ENCODE measurements at regions not wholly inside any gene's neighbourhood (a gene's known extent, or its start where the extent isn't known, plus 50 kb on each side); places are given as distances from the start of the nearest gene placed in this dataset.

DNA sequence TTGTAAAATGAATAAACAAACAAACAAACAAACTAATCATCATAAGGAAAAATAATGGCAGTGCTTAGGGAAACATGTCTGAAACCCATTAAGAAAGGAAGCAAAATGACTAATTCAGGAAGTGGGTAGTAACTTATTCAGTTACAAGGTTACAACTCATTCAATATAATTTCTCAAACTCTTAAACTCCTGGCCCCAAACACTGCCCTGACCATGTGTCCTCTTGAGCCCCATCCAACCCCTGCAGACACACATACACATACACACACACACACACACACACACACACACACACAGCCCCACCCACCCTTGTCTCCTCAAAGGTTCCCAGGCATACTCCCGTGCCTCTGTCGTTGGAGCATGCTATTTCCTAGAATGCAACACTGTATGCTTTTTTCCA is 193.9 kb downstream of the SEC61B start:
- Histone ChIP-seq H3K4me1 (no peaks in the 10 kb centered on the region), H3K4me3 (no peak overlapping the region), H3K9me3 (no peaks in the 10 kb centered on the region), H3K36me3 (no peaks in the 10 kb centered on the region), H3K27me3 (no peaks in the 10 kb centered on the region), H3K27ac (no peak overlapping the region)
- no peak for TF ChIP-seq POLR2A (IDR thresholded peaks at IDR 0.05)
- TF ChIP-seq, protein P1, sequence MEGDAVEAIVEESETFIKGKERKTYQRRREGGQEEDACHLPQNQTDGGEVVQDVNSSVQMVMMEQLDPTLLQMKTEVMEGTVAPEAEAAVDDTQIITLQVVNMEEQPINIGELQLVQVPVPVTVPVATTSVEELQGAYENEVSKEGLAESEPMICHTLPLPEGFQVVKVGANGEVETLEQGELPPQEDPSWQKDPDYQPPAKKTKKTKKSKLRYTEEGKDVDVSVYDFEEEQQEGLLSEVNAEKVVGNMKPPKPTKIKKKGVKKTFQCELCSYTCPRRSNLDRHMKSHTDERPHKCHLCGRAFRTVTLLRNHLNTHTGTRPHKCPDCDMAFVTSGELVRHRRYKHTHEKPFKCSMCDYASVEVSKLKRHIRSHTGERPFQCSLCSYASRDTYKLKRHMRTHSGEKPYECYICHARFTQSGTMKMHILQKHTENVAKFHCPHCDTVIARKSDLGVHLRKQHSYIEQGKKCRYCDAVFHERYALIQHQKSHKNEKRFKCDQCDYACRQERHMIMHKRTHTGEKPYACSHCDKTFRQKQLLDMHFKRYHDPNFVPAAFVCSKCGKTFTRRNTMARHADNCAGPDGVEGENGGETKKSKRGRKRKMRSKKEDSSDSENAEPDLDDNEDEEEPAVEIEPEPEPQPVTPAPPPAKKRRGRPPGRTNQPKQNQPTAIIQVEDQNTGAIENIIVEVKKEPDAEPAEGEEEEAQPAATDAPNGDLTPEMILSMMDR (IDR thresholded peaks at IDR 0.05): no peak
- DNase-seq: no peak

DNA sequence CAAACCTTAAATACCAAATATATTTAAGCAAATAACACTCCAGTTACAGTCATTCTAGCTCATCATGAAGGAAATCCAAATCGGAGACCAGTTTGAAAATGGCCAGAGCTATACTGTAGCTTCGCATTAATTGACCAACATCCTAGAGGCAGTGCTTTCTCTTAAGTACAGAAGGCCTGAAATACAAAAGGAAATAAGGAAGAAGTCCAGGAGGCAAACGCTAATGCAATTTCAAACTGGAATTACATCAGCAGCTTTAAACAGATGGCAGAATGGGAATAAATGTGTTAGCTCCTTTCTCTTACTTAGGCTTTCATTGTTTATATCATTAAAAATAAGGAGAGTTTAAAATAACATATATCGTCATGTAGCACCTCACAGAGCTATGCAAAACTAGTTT is 197.0 kb downstream of the SEC61B start:
- no peak for TF ChIP-seq POLR2A (IDR thresholded peaks at IDR 0.05)
- TF ChIP-seq, protein P1 (IDR thresholded peaks at IDR 0.05): no peak
- no peak overlapping the region for H3K27ac ChIP-seq
- no peaks in the 10 kb centered on the region for H3K9me3 ChIP-seq
- H3K27me3 ChIP-seq: no peaks in the 10 kb centered on the region
- no peak for DNase-seq
- H3K4me3 ChIP-seq: no peak overlapping the region
- H3K4me1 ChIP-seq: no peaks in the 10 kb centered on the region
- H3K36me3 ChIP-seq: no peaks in the 10 kb centered on the region

DNA sequence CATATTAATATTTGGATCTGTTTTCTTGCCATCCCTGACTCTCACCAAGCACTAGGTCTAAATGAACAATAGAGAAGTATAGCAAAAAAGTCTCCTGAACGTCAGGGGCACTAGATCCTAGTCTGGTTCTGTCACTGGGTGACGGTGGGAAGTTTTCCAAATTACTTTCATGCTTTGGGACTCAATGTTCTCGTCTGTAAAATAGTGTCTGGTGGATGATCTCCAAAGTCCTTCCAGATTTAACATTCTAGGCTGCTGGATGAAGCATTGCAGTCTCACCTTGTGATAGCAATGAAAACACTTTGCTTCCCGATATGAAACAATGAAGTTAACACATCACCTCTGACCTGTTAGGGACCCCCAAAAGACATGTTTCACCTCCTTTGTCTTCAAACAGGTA is 199.3 kb downstream of the SEC61B start:
- no peak for DNase-seq
- no peak overlapping the region for H3K27ac ChIP-seq

DNA sequence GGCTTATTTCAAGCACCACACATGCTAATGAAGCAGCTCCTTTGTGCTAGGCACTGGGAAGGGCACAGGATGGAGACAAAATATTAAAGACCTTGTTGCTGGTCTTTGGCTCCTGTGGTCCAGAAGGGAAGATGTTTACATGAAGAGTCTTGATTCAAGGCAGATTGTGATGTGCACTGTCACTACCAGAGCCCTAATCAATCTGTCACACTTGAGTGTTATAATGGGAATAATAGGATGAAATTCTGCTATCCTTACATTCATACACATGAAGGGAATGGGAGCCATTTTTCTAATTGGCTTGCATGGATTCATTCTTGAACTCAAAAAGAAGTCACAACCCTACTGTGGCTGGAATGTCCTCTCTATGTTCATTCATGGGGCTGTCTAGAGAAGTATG is 203.0 kb downstream of the SEC61B start:
- no peak for DNase-seq
- Histone ChIP-seq H3K36me3 (no peaks in the 10 kb centered on the region), H3K27ac (no peak overlapping the region), H3K9me3 (no peaks in the 10 kb centered on the region), H3K27me3 (no peaks in the 10 kb centered on the region), H3K4me3 (no peak overlapping the region), H3K4me1 (no peaks in the 10 kb centered on the region)
- TF ChIP-seq, protein P1 (IDR thresholded peaks at IDR 0.05): no peak
- no peak for TF ChIP-seq POLR2A (IDR thresholded peaks at IDR 0.05)

More for the DNA sequence above, 199.3 kb downstream of the SEC61B start:
- Histone ChIP-seq H3K4me3 (no peak overlapping the region), H3K9me3 (no peaks in the 10 kb centered on the region), H3K27me3 (no peaks in the 10 kb centered on the region), H3K4me1 (no peaks in the 10 kb centered on the region), H3K36me3 (no peaks in the 10 kb centered on the region)
- TF ChIP-seq, protein P1 (IDR thresholded peaks at IDR 0.05): no peak
- no peak for TF ChIP-seq POLR2A (IDR thresholded peaks at IDR 0.05)

DNA sequence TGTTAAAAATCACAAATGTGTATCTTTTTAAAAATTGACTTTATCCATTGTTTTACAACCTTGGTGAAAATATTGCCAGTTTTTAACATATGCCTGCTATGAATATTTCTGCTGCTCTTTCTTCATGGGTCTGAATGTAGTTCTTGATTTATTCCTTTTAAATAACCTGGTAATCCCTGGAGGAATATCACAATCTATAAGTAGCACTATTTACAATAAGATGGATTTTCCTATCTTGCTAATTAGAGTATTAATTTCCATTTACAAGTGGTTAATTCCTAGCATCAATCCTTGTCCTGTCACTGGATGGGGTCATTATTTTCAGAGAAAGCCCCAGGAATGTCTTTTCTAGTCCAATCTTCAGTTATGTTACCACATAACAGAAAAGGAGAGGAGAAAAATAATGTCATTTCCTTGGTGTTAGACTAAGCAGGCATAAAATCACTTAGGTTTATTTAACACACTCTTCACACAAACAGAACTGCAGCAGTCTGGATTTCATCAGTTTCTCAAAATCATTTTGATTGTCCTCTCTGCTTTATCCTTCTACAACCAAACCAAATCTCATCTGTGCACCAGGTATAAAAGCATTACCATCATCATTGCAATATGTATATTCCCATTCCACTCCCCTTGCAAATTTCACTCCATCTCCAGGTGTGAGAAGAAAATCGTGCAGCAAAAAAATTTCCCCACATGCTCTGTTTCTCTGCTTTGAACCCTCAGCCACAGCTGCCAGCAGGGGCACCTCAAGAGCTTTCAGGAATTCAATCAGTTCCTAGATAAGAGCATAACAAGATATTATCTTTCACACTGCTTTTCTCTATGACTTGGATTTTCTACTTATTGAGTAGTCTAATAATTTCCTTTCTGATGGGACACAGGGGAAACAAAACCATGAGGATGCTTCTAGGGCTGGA is 204.1 kb downstream of the SEC61B start:
- no peak for TF ChIP-seq POLR2A (IDR thresholded peaks at IDR 0.05)
- TF ChIP-seq, protein P1 (IDR thresholded peaks at IDR 0.05): no peak
- no peak for DNase-seq
- H3K27ac ChIP-seq: no peak overlapping the region
- no peak overlapping the region for H3K4me3 ChIP-seq
- H3K4me1 ChIP-seq: no peaks in the 10 kb centered on the region
- H3K27me3 ChIP-seq: no peaks in the 10 kb centered on the region
- no peaks in the 10 kb centered on the region for H3K36me3 ChIP-seq
- H3K9me3 ChIP-seq: no peaks in the 10 kb centered on the region
